T-helper 1 cell treated with Interleukin-12 subunit alpha and Interleukin-12 subunit beta and Interleukin-4 antibody, amounts not matched to agents 30 μg/mL and 1 μg/mL, for 36 hours (primary cell): ENCODE measurements at regions not wholly inside any gene's neighbourhood (a gene's known extent, or its start where the extent isn't known, plus 50 kb on each side); places are given as distances from the start of the nearest gene placed in this dataset.

Source experiments
- H3K27ac Mint-ChIP-seq: one replicate; pipeline ENCODE4 v1.8.0; 2021; ENCODE audit warnings: mild to moderate bottlenecking, mixed read lengths
- H3K27me3 Mint-ChIP-seq: one replicate; pipeline ENCODE4 v1.8.0; 2021; ENCODE audit warnings: low read depth, mixed read lengths
- H3K36me3 Mint-ChIP-seq: one replicate; pipeline ENCODE4 v1.8.0; 2021; ENCODE audit warnings: low read depth, mixed read lengths
- H3K4me1 Mint-ChIP-seq: one replicate; pipeline ENCODE4 v1.8.0; 2021; ENCODE audit warnings: low read depth, mixed read lengths
- H3K4me3 Mint-ChIP-seq: one replicate; pipeline ENCODE4 v1.8.0; 2021; ENCODE audit warnings: mild to moderate bottlenecking, moderate library complexity, mixed read lengths
- H3K9me3 Mint-ChIP-seq: one replicate; pipeline ENCODE4 v1.8.0; 2021; ENCODE audit warnings: mixed read lengths

- no peaks in the 10 kb centered on the region for H3K4me1 Mint-ChIP-seq
- H3K9me3 Mint-ChIP-seq, result no peaks in the 10 kb centered on the region
- H3K27ac Mint-ChIP-seq, result no peak overlapping the region
- no peaks in the 10 kb centered on the region for H3K36me3 Mint-ChIP-seq
- no peak overlapping the region for H3K4me3 Mint-ChIP-seq
- no peaks in the 10 kb centered on the region for H3K27me3 Mint-ChIP-seq
Observed at GRCh38 chr13:91100944-91101343, 246.5 kb upstream of the MIR17HG start.

GRCh38 chr13:91101381-91101780, 246.1 kb upstream of the MIR17HG start:
- H3K27ac Mint-ChIP-seq, result no peak overlapping the region
- no peaks in the 10 kb centered on the region for H3K4me1 Mint-ChIP-seq
- no peaks in the 10 kb centered on the region for H3K9me3 Mint-ChIP-seq
- no peak overlapping the region for H3K4me3 Mint-ChIP-seq
- no peaks in the 10 kb centered on the region for H3K27me3 Mint-ChIP-seq
- H3K36me3 Mint-ChIP-seq, result no peaks in the 10 kb centered on the region

- H3K27me3 Mint-ChIP-seq, result no peaks in the 10 kb centered on the region
- H3K4me1 Mint-ChIP-seq, result no peaks in the 10 kb centered on the region
- H3K4me3 Mint-ChIP-seq, result no peak overlapping the region
- H3K36me3 Mint-ChIP-seq, result no peaks in the 10 kb centered on the region
- no peaks in the 10 kb centered on the region for H3K9me3 Mint-ChIP-seq
- H3K27ac Mint-ChIP-seq, result no peak overlapping the region
Observed at GRCh38 chr13:91105270-91105669, 242.2 kb upstream of the MIR17HG start.

GRCh38 chr13:91106565-91106964, 240.9 kb upstream of the MIR17HG start:
- Mint-ChIP-seq H3K9me3 (no peaks in the 10 kb centered on the region), H3K36me3 (no peaks in the 10 kb centered on the region), H3K4me3 (no peak overlapping the region), H3K27me3 (no peaks in the 10 kb centered on the region), H3K27ac (no peak overlapping the region), H3K4me1 (no peaks in the 10 kb centered on the region)

- H3K9me3 Mint-ChIP-seq, result no peaks in the 10 kb centered on the region
- H3K27ac Mint-ChIP-seq, result no peak overlapping the region
- H3K4me3 Mint-ChIP-seq, result no peak overlapping the region
- no peaks in the 10 kb centered on the region for H3K36me3 Mint-ChIP-seq
- H3K4me1 Mint-ChIP-seq, result no peaks in the 10 kb centered on the region
- H3K27me3 Mint-ChIP-seq, result no peaks in the 10 kb centered on the region
Observed at GRCh38 chr13:91108315-91108714, 239.2 kb upstream of the MIR17HG start.

- Mint-ChIP-seq H3K4me1 (no peaks in the 10 kb centered on the region), H3K4me3 (no peak overlapping the region), H3K27ac (no peak overlapping the region), H3K9me3 (no peaks in the 10 kb centered on the region), H3K36me3 (no peaks in the 10 kb centered on the region), H3K27me3 (no peaks in the 10 kb centered on the region)
Observed at GRCh38 chr13:91111476-91112200, 235.8 kb upstream of the MIR17HG start.

- H3K27me3 Mint-ChIP-seq, result no peaks in the 10 kb centered on the region
- H3K9me3 Mint-ChIP-seq, result no peaks in the 10 kb centered on the region
- H3K4me1 Mint-ChIP-seq, result no peaks in the 10 kb centered on the region
- no peak overlapping the region for H3K4me3 Mint-ChIP-seq
- no peaks in the 10 kb centered on the region for H3K36me3 Mint-ChIP-seq
- no peak overlapping the region for H3K27ac Mint-ChIP-seq
Observed at GRCh38 chr13:91112201-91112923, 235.1 kb upstream of the MIR17HG start.

- no peaks in the 10 kb centered on the region for H3K4me1 Mint-ChIP-seq
- H3K9me3 Mint-ChIP-seq, result no peaks in the 10 kb centered on the region
- no peak overlapping the region for H3K27ac Mint-ChIP-seq
Observed at GRCh38 chr13:91112924-91113277, 234.6 kb upstream of the MIR17HG start.

GRCh38 chr13:91115776-91116175, 231.7 kb upstream of the MIR17HG start:
- no peaks in the 10 kb centered on the region for H3K4me1 Mint-ChIP-seq
- H3K9me3 Mint-ChIP-seq, result no peaks in the 10 kb centered on the region
- H3K27ac Mint-ChIP-seq, result no peak overlapping the region
- peaks cover 3% of the 10 kb centered on the region for H3K27me3 Mint-ChIP-seq
- no peaks in the 10 kb centered on the region for H3K36me3 Mint-ChIP-seq
- no peak overlapping the region for H3K4me3 Mint-ChIP-seq

More at GRCh38 chr13:91112924-91113277, 234.6 kb upstream of the MIR17HG start:
- Mint-ChIP-seq H3K36me3 (no peaks in the 10 kb centered on the region), H3K4me3 (no peak overlapping the region), H3K27me3 (no peaks in the 10 kb centered on the region)

GRCh38 chr13:91117351-91117750, 230.1 kb upstream of the MIR17HG start:
- Mint-ChIP-seq H3K4me3 (no peak overlapping the region), H3K4me1 (no peaks in the 10 kb centered on the region), H3K36me3 (no peaks in the 10 kb centered on the region), H3K9me3 (no peaks in the 10 kb centered on the region), H3K27me3 (peaks cover 3% of the 10 kb centered on the region), H3K27ac (no peak overlapping the region)

GRCh38 chr13:91119643-91120042, 227.8 kb upstream of the MIR17HG start:
- no peak overlapping the region for H3K27ac Mint-ChIP-seq

GRCh38 chr13:91122766-91123165, 224.7 kb upstream of the MIR17HG start:
- no peak overlapping the region for H3K27ac Mint-ChIP-seq
- H3K4me3 Mint-ChIP-seq, result no peak overlapping the region
- H3K27me3 Mint-ChIP-seq, result peaks cover 3% of the 10 kb centered on the region
- H3K9me3 Mint-ChIP-seq, result no peaks in the 10 kb centered on the region
- no peaks in the 10 kb centered on the region for H3K4me1 Mint-ChIP-seq
- no peaks in the 10 kb centered on the region for H3K36me3 Mint-ChIP-seq

More at GRCh38 chr13:91119643-91120042, 227.8 kb upstream of the MIR17HG start:
- H3K27me3 Mint-ChIP-seq, result peaks cover 3% of the 10 kb centered on the region
- H3K9me3 Mint-ChIP-seq, result no peaks in the 10 kb centered on the region
- no peaks in the 10 kb centered on the region for H3K36me3 Mint-ChIP-seq
- no peak overlapping the region for H3K4me3 Mint-ChIP-seq
- no peaks in the 10 kb centered on the region for H3K4me1 Mint-ChIP-seq

- no peaks in the 10 kb centered on the region for H3K9me3 Mint-ChIP-seq
- no peaks in the 10 kb centered on the region for H3K4me1 Mint-ChIP-seq
- no peak overlapping the region for H3K27ac Mint-ChIP-seq
- no peak overlapping the region for H3K4me3 Mint-ChIP-seq
- H3K36me3 Mint-ChIP-seq, result no peaks in the 10 kb centered on the region
- peaks cover 3% of the 10 kb centered on the region for H3K27me3 Mint-ChIP-seq
Observed at GRCh38 chr13:91123456-91124127, 223.9 kb upstream of the MIR17HG start.

GRCh38 chr13:91126806-91127205, 220.7 kb upstream of the MIR17HG start:
- no peaks in the 10 kb centered on the region for H3K4me1 Mint-ChIP-seq
- no peak overlapping the region for H3K27ac Mint-ChIP-seq
- no peak overlapping the region for H3K4me3 Mint-ChIP-seq
- no peaks in the 10 kb centered on the region for H3K9me3 Mint-ChIP-seq
- no peaks in the 10 kb centered on the region for H3K27me3 Mint-ChIP-seq
- H3K36me3 Mint-ChIP-seq, result no peaks in the 10 kb centered on the region

- no peaks in the 10 kb centered on the region for H3K4me1 Mint-ChIP-seq
- H3K27ac Mint-ChIP-seq, result no peak overlapping the region
- no peaks in the 10 kb centered on the region for H3K36me3 Mint-ChIP-seq
- H3K9me3 Mint-ChIP-seq, result no peaks in the 10 kb centered on the region
- no peaks in the 10 kb centered on the region for H3K27me3 Mint-ChIP-seq
- no peak overlapping the region for H3K4me3 Mint-ChIP-seq
Observed at GRCh38 chr13:91127995-91128394, 219.5 kb upstream of the MIR17HG start.
